C1 segment of cervical spinal cord (tissue), 14 donors: ENCODE measurements at regions not wholly inside any gene's neighbourhood (a gene's known extent, or its start where the extent isn't known, plus 50 kb on each side); places are given as distances from the start of the nearest gene placed in this dataset.
A peak's percentile ranks its signal among the peaks of the same experiment; 100 is the strongest.

Source experiments
- DNase-seq, 14 donors: peaks; one replicate each; lab custom pipeline; 2025; lab: John Stamatoyannopoulos, UW

GRCh38 chr4:43345323-43345925 is 452.9 kb downstream of the GRXCR1 start:
- DNase-seq: no peak

DNA sequence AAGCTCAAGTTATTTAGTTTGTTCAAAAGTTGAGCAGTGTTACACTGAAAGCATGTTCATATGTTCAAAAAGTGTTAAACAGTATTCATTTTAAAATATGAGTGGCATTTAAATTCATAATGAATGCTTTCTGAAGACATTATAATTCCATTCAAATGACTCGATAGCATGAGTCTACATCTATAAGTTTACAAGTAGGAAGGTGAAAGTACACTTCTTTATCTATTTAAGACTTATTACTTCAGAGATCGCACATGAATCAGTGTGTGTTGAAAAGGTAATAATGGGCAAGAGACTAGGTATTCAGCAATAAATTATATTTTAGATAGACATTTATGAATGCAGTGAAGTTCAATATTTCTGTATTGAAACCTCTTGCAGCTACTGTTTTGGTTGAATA is 456.1 kb downstream of the GRXCR1 start:
- no peak for DNase-seq

DNA sequence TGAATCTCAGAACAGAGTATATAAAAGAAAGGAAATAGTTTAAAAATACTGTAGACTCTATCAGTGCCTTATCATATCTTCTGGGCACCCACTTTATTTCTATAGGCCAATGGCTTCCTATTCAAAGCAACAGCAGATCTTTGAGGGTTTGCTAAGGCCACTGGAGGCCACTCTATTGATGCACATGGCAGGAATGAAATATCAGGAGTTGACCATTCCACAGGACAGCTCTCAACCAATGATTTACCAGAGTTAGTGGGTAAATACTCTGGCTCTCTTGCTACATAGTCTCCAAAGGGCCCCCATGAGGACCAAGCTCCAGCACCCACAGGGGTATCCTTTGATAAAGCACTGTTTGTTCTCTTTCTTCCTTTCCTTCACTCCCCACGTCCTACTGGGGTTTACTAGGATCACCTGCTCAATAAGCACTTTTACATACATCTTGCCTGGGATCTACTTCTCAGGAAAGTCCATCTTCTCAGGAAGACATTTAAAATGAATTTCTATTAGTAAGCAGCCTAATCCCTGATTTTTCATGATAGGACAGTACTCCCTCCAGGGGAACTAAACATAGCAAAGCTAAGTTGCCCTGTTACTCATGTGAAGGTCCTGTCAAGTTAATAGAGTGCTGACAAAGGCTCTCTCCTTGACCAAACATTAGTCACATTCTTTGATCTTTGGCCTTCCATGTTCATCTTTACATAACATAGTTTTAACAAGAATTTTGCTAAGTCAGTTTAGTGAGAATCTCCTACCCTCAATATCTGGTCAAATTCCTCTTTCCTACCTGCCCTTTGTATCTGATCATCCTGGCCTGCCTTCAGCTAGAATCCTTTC is 459.7 kb downstream of the GRXCR1 start:
- no peak for DNase-seq

DNA sequence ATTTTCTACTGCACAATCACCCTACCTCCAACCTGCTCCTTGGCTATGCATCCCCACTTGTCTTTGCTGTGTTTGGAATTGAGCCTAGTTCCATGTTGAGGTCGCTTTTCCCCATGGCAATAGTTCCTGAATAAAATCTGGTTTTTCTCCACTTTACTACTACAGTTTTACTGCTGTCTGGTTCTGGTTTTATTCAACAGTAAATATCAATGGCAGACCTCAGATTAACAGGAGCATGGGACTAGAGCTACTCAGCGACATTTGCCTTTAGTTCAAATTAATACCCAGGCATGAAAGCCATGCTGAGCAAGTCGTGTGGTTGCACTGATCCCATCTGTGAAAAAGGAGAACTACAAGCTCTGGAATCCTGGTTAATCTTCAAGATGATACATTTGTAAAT is 460.3 kb downstream of the GRXCR1 start:
- peak in 1 of 14 donors; percentile 21 for DNase-seq

- DNase-seq: no peak
These were observed 461.0 kb downstream of the GRXCR1 start for GRCh38 chr4:43353552-43353951.

- no peak for DNase-seq
These were observed 464.3 kb downstream of the GRXCR1 start for GRCh38 chr4:43356786-43357185.

DNA sequence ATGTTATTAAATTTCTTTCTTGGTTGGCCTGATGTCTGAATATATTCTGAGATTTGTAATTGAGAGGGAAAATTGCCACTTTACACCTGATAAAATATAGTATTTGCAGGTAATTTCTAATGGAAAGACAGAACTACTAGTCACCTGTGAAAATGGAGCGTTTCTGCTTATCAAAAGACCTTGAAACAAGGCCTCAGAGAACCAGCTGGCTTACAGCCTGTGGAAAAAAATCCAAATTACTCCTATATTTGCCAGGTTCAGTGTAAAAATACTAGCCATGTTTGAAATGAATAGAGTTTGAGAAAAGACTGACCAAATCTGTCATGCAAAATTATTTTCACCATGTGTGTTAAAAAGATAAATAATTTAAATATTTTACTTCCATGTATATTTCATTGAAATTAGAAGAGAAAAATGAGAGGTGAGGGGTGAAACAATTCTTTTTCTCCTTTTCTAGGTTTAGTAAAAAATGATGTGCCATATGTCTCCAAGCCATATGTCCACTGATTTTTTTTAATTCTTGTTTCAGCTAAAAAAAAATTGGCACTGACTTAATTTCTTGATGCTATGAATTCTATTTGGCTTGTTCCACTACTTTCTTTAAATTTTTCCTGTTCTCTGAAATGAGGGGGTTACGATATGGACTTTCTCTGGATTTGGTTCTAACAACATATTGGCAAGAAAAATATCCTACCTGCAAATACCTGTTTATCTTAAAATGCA is 464.9 kb downstream of the GRXCR1 start:
- DNase-seq: peak in 1 of 14 donors; percentile 78

DNA sequence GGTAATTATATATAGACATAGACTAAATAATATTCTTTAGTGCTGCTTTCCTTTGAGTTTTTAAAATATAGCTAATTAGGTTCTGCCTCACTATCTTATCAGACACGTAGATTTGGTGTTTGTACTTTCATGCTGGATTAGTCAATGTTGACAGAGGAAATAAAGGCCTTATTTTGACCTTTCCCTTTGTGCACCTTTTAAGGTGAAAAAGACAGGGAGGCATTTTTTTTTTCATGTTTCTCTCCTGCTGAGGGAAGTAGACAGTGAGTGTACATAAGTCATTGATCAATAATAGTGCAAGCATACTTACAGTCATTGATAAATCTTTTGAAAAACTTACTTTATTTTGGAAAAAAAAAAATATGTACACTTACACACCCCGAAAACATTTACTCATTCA is 467.8 kb downstream of the GRXCR1 start:
- DNase-seq: no peak

GRCh38 chr4:43362875-43363636 is 470.5 kb downstream of the GRXCR1 start:
- DNase-seq: no peak

GRCh38 chr4:43369036-43369594 is 476.6 kb downstream of the GRXCR1 start:
- DNase-seq: peak in 1 of 14 donors; percentile 37

GRCh38 chr4:43373201-43373600 is 480.7 kb downstream of the GRXCR1 start:
- peak in 1 of 14 donors; percentile 60 for DNase-seq

- DNase-seq: peak in 1 of 14 donors; percentile 37
These were observed 481.8 kb downstream of the GRXCR1 start for GRCh38 chr4:43374216-43374751.

- DNase-seq: peak in 1 of 14 donors; percentile 57
These were observed 486.5 kb downstream of the GRXCR1 start for GRCh38 chr4:43379016-43379415.

GRCh38 chr4:43380093-43380492 is 487.6 kb downstream of the GRXCR1 start:
- DNase-seq: peak in 1 of 14 donors; percentile 28

- DNase-seq: no peak
These were observed 498.6 kb downstream of the GRXCR1 start for GRCh38 chr4:43391069-43391468.

DNA sequence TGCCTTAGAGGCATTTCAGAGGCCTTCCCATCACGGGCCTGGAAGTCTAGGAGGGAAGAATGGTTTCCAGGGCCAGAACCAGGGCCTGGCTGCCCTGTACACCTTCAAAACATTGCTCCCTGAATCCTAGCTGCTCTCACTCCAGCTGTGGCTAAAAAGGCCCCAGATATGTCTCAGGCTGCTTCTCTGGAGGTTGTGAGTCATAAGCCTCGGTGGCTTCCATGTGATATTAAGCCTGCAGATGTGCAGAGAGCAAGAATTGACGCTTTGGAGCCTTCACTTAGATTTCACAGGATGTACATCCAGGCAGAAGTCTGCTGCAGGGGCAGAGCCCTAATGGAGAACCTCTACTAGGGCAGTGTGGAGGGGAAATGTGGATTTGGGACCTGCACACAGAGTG is 502.5 kb downstream of the GRXCR1 start:
- no peak for DNase-seq

DNA sequence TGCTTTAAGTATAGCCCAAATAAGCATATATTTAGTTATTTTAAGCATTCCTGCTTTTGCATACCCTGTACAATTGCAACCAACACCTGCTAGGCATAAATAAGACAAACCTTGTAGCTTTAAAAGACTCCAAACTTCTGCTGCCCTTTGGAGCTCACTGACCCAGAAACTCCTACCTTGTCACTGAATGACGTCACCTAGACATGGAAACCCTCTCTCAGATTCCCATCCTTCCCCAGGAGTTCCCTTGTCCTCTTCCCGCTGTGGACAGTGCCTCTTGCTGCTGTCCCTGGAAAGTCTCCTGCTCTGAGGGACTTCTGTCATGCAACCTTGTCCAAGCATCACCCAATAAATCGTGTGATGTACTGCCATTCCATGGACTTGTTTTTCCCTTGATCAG is 507.2 kb downstream of the GRXCR1 start:
- no peak for DNase-seq

GRCh38 chr4:43402393-43402792 is 509.9 kb downstream of the GRXCR1 start:
- no peak for DNase-seq

DNA sequence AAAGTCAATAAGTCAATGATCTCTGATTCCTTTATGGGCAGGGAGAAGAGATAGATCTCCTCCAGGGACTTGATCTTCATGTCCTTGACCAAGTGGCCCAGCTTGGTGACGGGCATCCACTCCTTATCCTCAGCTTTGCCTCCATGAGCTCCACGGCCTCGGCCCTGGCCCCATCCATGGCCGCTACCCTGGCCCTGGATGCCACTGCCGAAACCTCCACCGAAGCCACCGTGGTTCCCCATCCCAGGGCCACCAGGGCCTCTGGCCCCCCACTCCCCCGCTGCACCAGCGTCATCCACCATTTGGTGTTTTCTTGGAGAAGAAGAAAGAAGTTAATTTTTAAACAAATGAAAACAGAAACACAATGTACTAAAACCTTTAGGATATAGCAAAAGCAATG is 518.1 kb downstream of the GRXCR1 start:
- no peak for DNase-seq

- DNase-seq: no peak
These were observed 518.7 kb downstream of the GRXCR1 start for GRCh38 chr4:43411226-43411625.

- no peak for DNase-seq
These were observed 530.8 kb downstream of the GRXCR1 start for GRCh38 chr4:43423276-43423675.
